CD4-positive, alpha-beta T cell (primary cell): ENCODE measurements at regions not wholly inside any gene's neighbourhood (a gene's known extent, or its start where the extent isn't known, plus 50 kb on each side); places are given as distances from the start of the nearest gene placed in this dataset.

ENCODE experiments used
- ATAC-seq: fragments of 200-7000 bp; cut with Tn5 transposase; one replicate; pipeline ENCODE4 v1.10.0; 2022; ENCODE audit warnings: mild to moderate bottlenecking; ENCODE audit not compliant: poor library complexity
- CTCF ChIA-PET: fragments of 350-600 bp; sonication (Branson Sonifier 250); formaldehyde crosslinking; loops from one replicate; lab custom pipeline; 2021; ENCODE audit warnings: antibody characterized with exemption, inconsistent platforms; lab: Charles Lee
- POLR2A ChIA-PET: fragments of 350-600 bp; sonication (Branson Sonifier 250); formaldehyde crosslinking; loops from one replicate; lab custom pipeline; 2021; ENCODE audit warnings: antibody characterized with exemption, inconsistent platforms; lab: Charles Lee
- DNase-seq, 14 experiments: peaks; one replicate each; pipeline ENCODE4 v3.0.0-alpha.2; 2013 to 2020; ENCODE audit warnings: mixed read lengths in 2 of 14
- H3K27ac ChIP-seq, 2 donors: one replicate each; pipeline versions ENCODE4 v1.5.1 to v1.7.0; 2013; ENCODE audit warnings: low read length in 2 of 2, low read depth in 1 of 2, mild to moderate bottlenecking in 1 of 2
- H3K27me3 ChIP-seq, 2 experiments: 1 replicate in 1 of 2; 2 replicates in 1 of 2; pipeline versions ENCODE4 v1.6.1 to v1.7.0; 2013; ENCODE audit warnings: low read length in 2 of 2, control low read depth in 1 of 2, mild to moderate bottlenecking in 1 of 2, moderate library complexity in 1 of 2; ENCODE audit not compliant: insufficient read depth in 2 of 2, control insufficient read depth in 1 of 2
- H3K36me3 ChIP-seq: one replicate; pipeline ENCODE4 v1.6.1; 2013; ENCODE audit warnings: low read length, control low read depth; ENCODE audit not compliant: insufficient read depth
- H3K4me1 ChIP-seq: one replicate; pipeline ENCODE4 v1.6.1; 2013; ENCODE audit warnings: low read length, control low read depth; ENCODE audit not compliant: insufficient read depth
- H3K4me3 ChIP-seq: one replicate; pipeline ENCODE4 v1.5.1; 2013; ENCODE audit warnings: mild to moderate bottlenecking, low read length, moderate library complexity
- H3K9me3 ChIP-seq, 2 experiments: 1 replicate in 1 of 2; 2 replicates in 1 of 2; pipeline versions ENCODE4 v1.6.1 to v1.7.0; 2013; ENCODE audit warnings: low read length in 2 of 2, mild to moderate bottlenecking in 2 of 2, control low read depth in 1 of 2, moderate library complexity in 1 of 2; ENCODE audit not compliant: control insufficient read depth in 1 of 2, insufficient read depth in 1 of 2
- H3K27ac Mint-ChIP-seq: one replicate; pipeline ENCODE4 v1.8.0; 2020; ENCODE audit warnings: mixed read lengths
- H3K27me3 Mint-ChIP-seq: one replicate; pipeline ENCODE4 v1.8.0; 2021; ENCODE audit warnings: mixed read lengths
- H3K36me3 Mint-ChIP-seq: one replicate; pipeline ENCODE4 v1.8.0; 2021; ENCODE audit warnings: low read depth, mixed read lengths
- H3K4me1 Mint-ChIP-seq: one replicate; pipeline ENCODE4 v1.8.0; 2021; ENCODE audit warnings: low read depth, mixed read lengths
- H3K4me3 Mint-ChIP-seq: one replicate; pipeline ENCODE4 v1.8.0; 2020; ENCODE audit warnings: mild to moderate bottlenecking, mixed read lengths
- H3K9me3 Mint-ChIP-seq: one replicate; pipeline ENCODE4 v1.8.0; 2020; ENCODE audit warnings: mixed read lengths
- intact Hi-C, 2 experiments: fragments of 100-400 bp; cut with DNase I in 1 of 2; cut with micrococcal nuclease in 1 of 2; formaldehyde crosslinking; loops; one replicate each; pipeline versions ENCODE4 v1.15.1 to v1.9.0; 2023 to 2025; cut with DNase I, micrococcal nuclease
- TF ChIP-seq, protein P1 (sequence below): fragments of 200-600 bp; IDR thresholded peaks from one replicate; pipeline ENCODE4 v1.8.0; 2022; ENCODE audit warnings: antibody characterized with exemption, mild to moderate bottlenecking

DNA sequence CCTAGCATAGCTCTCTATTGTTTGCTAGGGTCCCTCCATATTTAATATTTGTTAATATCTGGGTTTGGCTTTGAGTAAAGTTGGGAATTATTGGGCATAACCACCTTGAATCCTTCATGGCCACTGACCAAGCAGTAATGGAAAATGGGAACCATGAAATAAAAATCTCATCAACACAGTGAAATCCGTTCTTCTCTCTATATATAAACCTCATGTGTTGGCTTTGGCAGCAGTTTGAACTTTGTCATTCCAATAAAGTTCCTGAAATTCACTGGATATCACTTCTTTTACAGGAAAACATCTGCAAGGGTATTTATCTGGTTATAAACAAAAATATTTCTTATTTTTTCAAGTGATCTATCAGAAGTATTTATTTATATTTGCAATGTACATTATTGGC lies 93.0 kb upstream of the MPDZ start:
- Histone ChIP-seq H3K9me3 (no peaks in the 10 kb centered on the region), H3K36me3 (no peaks in the 10 kb centered on the region), H3K4me3 (no peak overlapping the region), H3K27me3 (no peaks in the 10 kb centered on the region), H3K4me1 (no peaks in the 10 kb centered on the region), H3K27ac (no peak overlapping the region)
- DNase-seq = no peak
- POLR2A ChIA-PET = no interaction called here
- TF ChIP-seq, protein P1, sequence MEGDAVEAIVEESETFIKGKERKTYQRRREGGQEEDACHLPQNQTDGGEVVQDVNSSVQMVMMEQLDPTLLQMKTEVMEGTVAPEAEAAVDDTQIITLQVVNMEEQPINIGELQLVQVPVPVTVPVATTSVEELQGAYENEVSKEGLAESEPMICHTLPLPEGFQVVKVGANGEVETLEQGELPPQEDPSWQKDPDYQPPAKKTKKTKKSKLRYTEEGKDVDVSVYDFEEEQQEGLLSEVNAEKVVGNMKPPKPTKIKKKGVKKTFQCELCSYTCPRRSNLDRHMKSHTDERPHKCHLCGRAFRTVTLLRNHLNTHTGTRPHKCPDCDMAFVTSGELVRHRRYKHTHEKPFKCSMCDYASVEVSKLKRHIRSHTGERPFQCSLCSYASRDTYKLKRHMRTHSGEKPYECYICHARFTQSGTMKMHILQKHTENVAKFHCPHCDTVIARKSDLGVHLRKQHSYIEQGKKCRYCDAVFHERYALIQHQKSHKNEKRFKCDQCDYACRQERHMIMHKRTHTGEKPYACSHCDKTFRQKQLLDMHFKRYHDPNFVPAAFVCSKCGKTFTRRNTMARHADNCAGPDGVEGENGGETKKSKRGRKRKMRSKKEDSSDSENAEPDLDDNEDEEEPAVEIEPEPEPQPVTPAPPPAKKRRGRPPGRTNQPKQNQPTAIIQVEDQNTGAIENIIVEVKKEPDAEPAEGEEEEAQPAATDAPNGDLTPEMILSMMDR = no peak
- CTCF ChIA-PET = no interaction called here
- Mint-ChIP-seq H3K4me3 (no peak overlapping the region), H3K27ac (no peak overlapping the region), H3K36me3 (no peaks in the 10 kb centered on the region), H3K27me3 (no peaks in the 10 kb centered on the region), H3K9me3 (peaks cover 5% of the 10 kb centered on the region), H3K4me1 (no peaks in the 10 kb centered on the region)
- intact Hi-C loops = no loop called here
- ATAC-seq = no peak

DNA sequence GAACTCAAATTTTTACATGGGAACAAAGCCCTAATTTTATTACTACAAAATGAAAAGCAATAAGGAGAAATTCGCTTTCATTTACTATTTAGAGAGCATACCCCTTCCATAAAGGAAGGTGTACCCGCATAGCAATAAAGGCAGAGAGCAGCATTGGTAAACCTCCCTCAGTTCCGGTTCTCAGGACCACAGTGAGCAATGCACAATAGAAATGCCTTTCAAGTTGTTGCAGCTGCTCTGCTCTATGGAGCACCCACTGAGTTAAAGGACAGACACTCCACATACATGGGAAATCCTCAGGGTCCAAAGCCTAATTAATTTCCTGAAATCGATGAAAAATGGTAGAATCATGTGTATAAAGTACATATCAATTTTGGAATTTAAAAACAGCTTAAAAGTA lies 89.9 kb upstream of the MPDZ start:
- Histone ChIP-seq H3K4me1 (no peaks in the 10 kb centered on the region), H3K36me3 (no peaks in the 10 kb centered on the region), H3K27me3 (no peaks in the 10 kb centered on the region), H3K4me3 (no peak overlapping the region), H3K9me3 (no peaks in the 10 kb centered on the region), H3K27ac (no peak overlapping the region)
- Mint-ChIP-seq H3K36me3 (no peaks in the 10 kb centered on the region), H3K9me3 (no peaks in the 10 kb centered on the region), H3K4me1 (no peaks in the 10 kb centered on the region), H3K27me3 (no peaks in the 10 kb centered on the region), H3K27ac (no peak overlapping the region), H3K4me3 (no peak overlapping the region)
- DNase-seq (no peak), ATAC-seq (no peak)
- TF ChIP-seq, protein P1 = no peak
- ChIA-PET POLR2A (no interaction called here), CTCF (no interaction called here)
- intact Hi-C loops = no loop called here

DNA sequence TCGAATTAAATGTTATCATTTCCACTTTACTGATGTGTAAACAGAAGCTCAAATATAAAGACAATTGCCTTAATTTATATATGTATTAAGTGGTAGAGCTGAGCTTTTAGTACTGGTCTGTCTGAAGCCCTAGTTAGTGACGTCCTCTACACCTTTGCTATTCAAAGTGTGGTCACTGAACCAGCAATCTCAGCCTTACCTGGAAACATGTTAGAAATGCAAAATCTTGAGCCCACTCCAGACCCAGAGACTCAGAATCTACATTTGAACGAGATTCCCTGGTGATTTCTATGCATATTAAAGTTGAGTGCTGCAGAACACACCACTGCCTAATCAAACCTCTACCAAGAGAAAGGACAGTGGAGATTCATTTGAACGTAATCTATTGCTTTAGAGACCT lies 88.3 kb upstream of the MPDZ start:
- DNase-seq = no peak
- ChIA-PET CTCF (no interaction called here), POLR2A (no interaction called here)
- Histone ChIP-seq H3K4me3 (no peak overlapping the region), H3K9me3 (no peaks in the 10 kb centered on the region), H3K27ac (no peak overlapping the region), H3K4me1 (no peaks in the 10 kb centered on the region), H3K27me3 (no peaks in the 10 kb centered on the region), H3K36me3 (no peaks in the 10 kb centered on the region)
- H3K36me3 Mint-ChIP-seq = no peaks in the 10 kb centered on the region
- TF ChIP-seq, protein P1 = no peak
- ATAC-seq = no peak
- H3K27me3 Mint-ChIP-seq = no peaks in the 10 kb centered on the region
- H3K27ac Mint-ChIP-seq = no peak overlapping the region
- intact Hi-C loops = no loop called here
- H3K9me3 Mint-ChIP-seq = peaks cover 3% of the 10 kb centered on the region
- no peak overlapping the region for H3K4me3 Mint-ChIP-seq
- H3K4me1 Mint-ChIP-seq = no peaks in the 10 kb centered on the region
